Upper lobe of left lung (tissue), 6 donors: ENCODE measurements at regions not wholly inside any gene's neighbourhood (a gene's known extent, or its start where the extent isn't known, plus 50 kb on each side); places are given as distances from the start of the nearest gene placed in this dataset.

Experiments
- ATAC-seq, 2 donors: fragments of 200-7000 bp; cut with Tn5 transposase; one replicate each; pipeline ENCODE4 v1.9.1; 2022; ENCODE audit warnings: mild to moderate bottlenecking in 2 of 2, moderate library complexity in 2 of 2; ENCODE audit not compliant: low FRiP score in 2 of 2
- DNase-seq, 2 donors: peaks; one replicate each; pipeline ENCODE4 v3.0.0-alpha.2; 2019 to 2020
- H3K27ac ChIP-seq, 4 donors: fragments of 200-600 bp; sonication (generic); one replicate each; pipeline ENCODE4 v1.5.1; 2016 to 2019
- H3K27me3 ChIP-seq, 4 donors: fragments of 200-600 bp; sonication (generic); one replicate each; pipeline ENCODE4 v1.5.1; 2017 to 2019
- H3K36me3 ChIP-seq, 4 donors: fragments of 200-600 bp; sonication (generic); one replicate each; pipeline ENCODE4 v1.5.1; 2016 to 2019
- H3K4me1 ChIP-seq, 4 donors: fragments of 200-600 bp; sonication (generic); one replicate each; pipeline ENCODE4 v1.5.1; 2018 to 2019
- H3K4me3 ChIP-seq, 4 donors: fragments of 200-600 bp; sonication (generic); one replicate each; pipeline ENCODE4 v1.5.1; 2017 to 2019; ENCODE audit warnings: mild to moderate bottlenecking in 2 of 4, moderate library complexity in 1 of 4
- H3K9me3 ChIP-seq, 4 donors: fragments of 200-600 bp; sonication (generic); one replicate each; pipeline ENCODE4 v1.5.1; 2018 to 2019
- EP300 ChIP-seq, 4 donors: sonication (generic); formaldehyde crosslinking; IDR thresholded peaks; one replicate each; pipeline ENCODE4 v1.5.1; 2017; ENCODE audit warnings: antibody characterized with exemption in 4 of 4, control low read depth in 2 of 4
- POLR2A ChIP-seq, 4 donors: fragments of 450-650 bp; IDR thresholded peaks; one replicate each; pipeline ENCODE4 v1.5.1; 2016 to 2017; ENCODE audit warnings: antibody characterized with exemption in 4 of 4, mild to moderate bottlenecking in 2 of 4
- POLR2AphosphoS5 ChIP-seq, 2 donors: sonication (generic); formaldehyde crosslinking; IDR thresholded peaks; one replicate each; pipeline ENCODE4 v1.5.1; 2017; ENCODE audit warnings: antibody characterized with exemption in 2 of 2
- WGBS, 2 donors: methylation state at CpG; one replicate each; pipeline ENCODE4 v1.1.5; 2017 to 2018; 5-methylcytosine and 5-hydroxymethylcytosine counted together
- TF ChIP-seq, protein P1 (sequence below), 6 experiments: fragments of 450-650 bp in 4 of 6; fragments of 200-600 bp in 2 of 6; sonication (generic) in 2 of 6; IDR thresholded peaks; one replicate each; pipeline ENCODE4 v1.5.1; 2016 to 2019; ENCODE audit warnings: antibody characterized with exemption in 6 of 6
- donor health status: DM: no; HTN: no; CAD: no; lungs with moderate emphysema.
- donor health status: DM: no; HTN: yes; CAD: no; lungs with severe emphysema.

DNA sequence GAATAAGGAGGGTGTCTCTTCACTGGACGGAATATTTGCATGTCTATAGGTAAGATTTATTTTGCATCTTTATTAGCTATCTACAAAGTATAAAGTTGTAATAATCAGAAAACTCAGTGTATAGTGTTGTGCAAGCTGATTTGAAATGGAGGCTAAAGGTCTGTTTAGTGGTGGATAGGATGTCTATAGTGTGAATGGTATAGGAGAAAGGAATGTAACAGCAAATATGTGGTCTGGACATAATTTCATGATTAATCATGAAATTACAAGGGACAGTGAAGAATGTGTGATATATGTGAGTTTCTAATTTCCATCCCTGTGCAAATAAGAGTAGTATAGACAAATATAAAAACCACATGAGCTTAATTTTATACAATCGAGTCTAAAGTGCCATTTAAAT, 79.3 kb upstream of the CAMK2D start:
- Histone ChIP-seq H3K4me1 (peaks cover 0 to 10% (median 2%) of the 10 kb centered on the region in 4 donors), H3K36me3 (no peaks in the 10 kb centered on the region), H3K4me3 (no peak overlapping the region), H3K27me3 (no peaks in the 10 kb centered on the region), H3K9me3 (no peaks in the 10 kb centered on the region), H3K27ac (no peak overlapping the region)
- no peak for DNase-seq
- no peak for TF ChIP-seq POLR2A (IDR thresholded peaks at IDR 0.05)
- no peak for TF ChIP-seq POLR2AphosphoS5 (IDR thresholded peaks at IDR 0.05)
- TF ChIP-seq, protein P1, sequence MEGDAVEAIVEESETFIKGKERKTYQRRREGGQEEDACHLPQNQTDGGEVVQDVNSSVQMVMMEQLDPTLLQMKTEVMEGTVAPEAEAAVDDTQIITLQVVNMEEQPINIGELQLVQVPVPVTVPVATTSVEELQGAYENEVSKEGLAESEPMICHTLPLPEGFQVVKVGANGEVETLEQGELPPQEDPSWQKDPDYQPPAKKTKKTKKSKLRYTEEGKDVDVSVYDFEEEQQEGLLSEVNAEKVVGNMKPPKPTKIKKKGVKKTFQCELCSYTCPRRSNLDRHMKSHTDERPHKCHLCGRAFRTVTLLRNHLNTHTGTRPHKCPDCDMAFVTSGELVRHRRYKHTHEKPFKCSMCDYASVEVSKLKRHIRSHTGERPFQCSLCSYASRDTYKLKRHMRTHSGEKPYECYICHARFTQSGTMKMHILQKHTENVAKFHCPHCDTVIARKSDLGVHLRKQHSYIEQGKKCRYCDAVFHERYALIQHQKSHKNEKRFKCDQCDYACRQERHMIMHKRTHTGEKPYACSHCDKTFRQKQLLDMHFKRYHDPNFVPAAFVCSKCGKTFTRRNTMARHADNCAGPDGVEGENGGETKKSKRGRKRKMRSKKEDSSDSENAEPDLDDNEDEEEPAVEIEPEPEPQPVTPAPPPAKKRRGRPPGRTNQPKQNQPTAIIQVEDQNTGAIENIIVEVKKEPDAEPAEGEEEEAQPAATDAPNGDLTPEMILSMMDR (IDR thresholded peaks at IDR 0.05): no peak
- TF ChIP-seq EP300 (IDR thresholded peaks at IDR 0.05): no peak
- WGBS, 2 donors: 88 to 92% methylated on average over 2 of the region's 2 CpGs
- ATAC-seq: no peak

DNA sequence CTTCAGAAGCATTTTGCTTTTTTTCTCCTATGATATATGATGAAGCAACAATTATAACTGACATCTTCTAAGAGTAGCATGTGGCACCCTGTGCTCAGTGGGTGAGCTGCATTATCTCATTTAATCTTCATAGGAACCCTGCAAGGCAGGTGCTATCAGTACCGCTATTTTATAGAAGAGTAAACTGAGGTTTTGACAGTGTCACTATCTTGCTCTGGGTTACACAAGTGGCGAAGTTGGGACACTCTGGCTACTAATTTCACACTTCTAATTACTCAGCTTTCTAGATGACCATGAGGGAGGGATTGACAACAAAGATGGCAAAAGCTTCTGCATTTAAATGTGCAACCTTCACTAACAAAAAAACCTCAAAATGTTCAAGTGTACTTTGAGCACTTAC, 76.9 kb upstream of the CAMK2D start:
- no peak for TF ChIP-seq POLR2A (IDR thresholded peaks at IDR 0.05)
- TF ChIP-seq, protein P1 (IDR thresholded peaks at IDR 0.05): no peak
- no peak for TF ChIP-seq POLR2AphosphoS5 (IDR thresholded peaks at IDR 0.05)
- TF ChIP-seq EP300 (IDR thresholded peaks at IDR 0.05): no peak
- ATAC-seq: no peak
- WGBS, 2 donors: 92 to 95% methylated on average over 2 of the region's 2 CpGs
- H3K27me3 ChIP-seq: no peaks in the 10 kb centered on the region
- H3K4me3 ChIP-seq: no peak overlapping the region
- no peak for DNase-seq
- H3K4me1 ChIP-seq: peaks cover 0 to 10% (median 2%) of the 10 kb centered on the region in 4 donors
- H3K9me3 ChIP-seq: no peaks in the 10 kb centered on the region
- no peak overlapping the region for H3K27ac ChIP-seq
- H3K36me3 ChIP-seq: no peaks in the 10 kb centered on the region

DNA sequence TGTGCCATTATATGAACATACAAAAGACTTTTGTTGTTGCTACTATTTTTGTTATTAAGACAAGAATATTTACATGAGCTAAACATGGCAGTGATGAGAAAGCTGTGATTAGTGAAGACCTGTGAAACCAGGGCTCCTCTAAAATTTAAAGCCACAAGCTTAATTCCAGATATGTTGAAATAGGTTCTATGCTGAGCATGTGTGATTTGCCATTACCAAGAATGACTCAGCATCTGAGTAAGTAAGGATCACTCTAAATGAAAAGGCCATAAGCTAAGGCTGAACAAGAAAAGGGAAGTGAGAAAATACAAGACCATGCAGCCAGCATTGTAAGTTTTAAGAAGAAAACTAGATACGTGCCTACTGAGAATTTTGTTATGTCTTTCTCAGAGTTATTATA, 75.9 kb upstream of the CAMK2D start:
- Histone ChIP-seq H3K4me1 (peaks cover 0 to 10% (median 2%) of the 10 kb centered on the region in 4 donors), H3K4me3 (no peak overlapping the region), H3K9me3 (no peaks in the 10 kb centered on the region), H3K27me3 (no peaks in the 10 kb centered on the region), H3K27ac (no peak overlapping the region), H3K36me3 (no peaks in the 10 kb centered on the region)
- peak in 1 of 4 donors; percentile 5 for TF ChIP-seq EP300 (IDR thresholded peaks at IDR 0.05)
- TF ChIP-seq, protein P1 (IDR thresholded peaks at IDR 0.05): no peak
- no peak for TF ChIP-seq POLR2A (IDR thresholded peaks at IDR 0.05)
- TF ChIP-seq POLR2AphosphoS5 (IDR thresholded peaks at IDR 0.05): no peak
- WGBS, 2 donors: 47 to 66% methylated on average over 1 of the region's 1 CpG
- DNase-seq (no peak), ATAC-seq (peak in 1 of 2 donors; percentile 86)

GRCh38 chr4:113835005-113835404, 73.5 kb upstream of the CAMK2D start:
- no peak overlapping the region for H3K27ac ChIP-seq
- no peak for ATAC-seq

DNA sequence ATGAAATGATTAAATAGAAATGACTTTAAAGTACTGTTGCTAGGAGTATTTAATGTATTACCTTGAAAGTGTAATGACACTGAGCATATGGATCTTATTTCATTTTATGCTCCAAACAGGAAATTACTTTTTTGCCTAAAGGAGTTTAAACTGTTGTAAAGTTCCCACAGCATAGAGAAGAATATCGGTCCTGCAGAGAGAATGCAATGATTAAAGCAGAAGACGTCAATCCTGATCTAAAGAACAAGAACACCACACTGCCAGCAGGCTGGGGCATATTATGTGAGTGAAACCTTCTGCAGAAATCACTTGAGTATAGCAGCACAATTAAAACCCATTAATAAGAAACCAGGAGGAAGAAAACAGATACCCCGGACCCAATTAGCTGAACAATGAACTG, 72.8 kb upstream of the CAMK2D start:
- Histone ChIP-seq H3K9me3 (no peaks in the 10 kb centered on the region), H3K36me3 (no peaks in the 10 kb centered on the region), H3K4me1 (peaks cover 0 to 10% (median 2%) of the 10 kb centered on the region in 4 donors), H3K27ac (no peak overlapping the region), H3K27me3 (no peaks in the 10 kb centered on the region), H3K4me3 (no peak overlapping the region)
- TF ChIP-seq EP300 (IDR thresholded peaks at IDR 0.05): no peak
- no peak for TF ChIP-seq POLR2AphosphoS5 (IDR thresholded peaks at IDR 0.05)
- TF ChIP-seq, protein P1 (IDR thresholded peaks at IDR 0.05): no peak
- no peak for TF ChIP-seq POLR2A (IDR thresholded peaks at IDR 0.05)
- 80 to 83% methylated on average over 3 of the region's 3 CpGs for WGBS, 2 donors
- ATAC-seq (no peak), DNase-seq (no peak)

More at GRCh38 chr4:113835005-113835404, 73.5 kb upstream of the CAMK2D start:
- Histone ChIP-seq H3K4me3 (no peak overlapping the region), H3K36me3 (no peaks in the 10 kb centered on the region), H3K27me3 (no peaks in the 10 kb centered on the region), H3K4me1 (peaks cover 0 to 10% (median 2%) of the 10 kb centered on the region in 4 donors), H3K9me3 (no peaks in the 10 kb centered on the region)
- TF ChIP-seq POLR2A (IDR thresholded peaks at IDR 0.05): no peak
- TF ChIP-seq EP300 (IDR thresholded peaks at IDR 0.05): no peak
- TF ChIP-seq POLR2AphosphoS5 (IDR thresholded peaks at IDR 0.05): no peak
- TF ChIP-seq, protein P1 (IDR thresholded peaks at IDR 0.05): no peak
- no peak for DNase-seq
- 58 to 68% methylated on average over 1 of the region's 1 CpG for WGBS, 2 donors
